Endothelial cell of umbilical vein (primary cell): ENCODE measurements at regions not wholly inside any gene's neighbourhood (a gene's known extent, or its start where the extent isn't known, plus 50 kb on each side); places are given as distances from the start of the nearest gene placed in this dataset.

ENCODE experiments used
- BruUV-seq: library from RNA; stranded (reverse); fragments of 400-500 nt; replicated peaks from 2 replicates; lab custom pipeline; 2021; lab: Mats Ljungman, UMichigan
- CTCF ChIA-PET: fragments of 300-600, 350-600 bp; sonication (Branson Sonifier 250); formaldehyde crosslinking; loops from one replicate; lab custom pipeline; 2021; ENCODE audit warnings: antibody characterized with exemption, inconsistent platforms; lab: Charles Lee
- POLR2A ChIA-PET: fragments of 300-600, 350-600 bp; sonication (Branson Sonifier 250); formaldehyde crosslinking; loops from one replicate; lab custom pipeline; 2021; ENCODE audit warnings: antibody characterized with exemption, inconsistent platforms; lab: Charles Lee
- DNase-seq: peaks from one replicate; pipeline ENCODE4 v3.0.0-alpha.2; 2011; ENCODE audit warnings: low read depth, low spot score
- FAIRE-seq: peaks from 2 replicates; lab custom pipeline; 2011; peaks lifted over from hg19 to GRCh38; lab: Jason Lieb, UNC
- H2AFZ ChIP-seq: 2 replicates; pipeline ENCODE4 v1.6.0; 2012; ENCODE audit warnings: low read depth, low read length, control low read depth, inconsistent platforms
- H3K27ac ChIP-seq: 2 replicates; pipeline ENCODE4 v1.5.1; 2011; ENCODE audit warnings: low read depth, mild to moderate bottlenecking, control low read depth, low read length, moderate library complexity; ENCODE audit not compliant: insufficient read depth
- H3K27me3 ChIP-seq, 2 experiments: 2 replicates each; pipeline versions ENCODE4 v1.6.0 to v1.6.1; 2011; ENCODE audit warnings: low read length in 2 of 2, mixed read lengths in 1 of 2; ENCODE audit not compliant: control insufficient read depth in 2 of 2, insufficient read depth in 2 of 2
- H3K36me3 ChIP-seq, 2 experiments: 2 replicates in 1 of 2; 3 replicates in 1 of 2; pipeline ENCODE4 v1.5.1; 2011; ENCODE audit warnings: low read length in 2 of 2, mild to moderate bottlenecking in 1 of 2, moderate library complexity in 1 of 2; ENCODE audit not compliant: control insufficient read depth in 2 of 2, insufficient read depth in 2 of 2; ENCODE audit errors: extremely low read depth in 1 of 2
- H3K4me1 ChIP-seq: 3 replicates; pipeline ENCODE4 v1.5.1; 2011; ENCODE audit warnings: mild to moderate bottlenecking, low read length; ENCODE audit not compliant: control insufficient read depth, insufficient read depth; ENCODE audit errors: extremely low read depth
- H3K4me2 ChIP-seq: 2 replicates; pipeline ENCODE4 v1.6.1; 2011; ENCODE audit warnings: low read length, control low read depth, mixed read lengths; ENCODE audit not compliant: insufficient read depth
- H3K4me3 ChIP-seq, 3 experiments: fragments of 200-600 bp in 1 of 3; sonication (generic), shearing (Covaris generic) in 1 of 3; replicated peaks in 1 of 3; 2 replicates each; pipeline ENCODE4 v1.5.1; 2011 to 2016; ENCODE audit warnings: control low read depth in 3 of 3, low read length in 3 of 3, mild to moderate bottlenecking in 2 of 3, inconsistent platforms in 1 of 3, low read depth in 1 of 3, moderate library complexity in 1 of 3; ENCODE audit not compliant: insufficient read depth in 1 of 3
- H3K79me2 ChIP-seq: 2 replicates; pipeline ENCODE4 v1.6.0; 2012; ENCODE audit warnings: low read length, inconsistent platforms; ENCODE audit not compliant: control insufficient read depth, insufficient read depth
- H3K9ac ChIP-seq: replicated peaks from 2 replicates; pipeline ENCODE3; 2011; ENCODE audit warnings: low read length, control low read depth; ENCODE audit not compliant: insufficient read depth; ENCODE audit errors: extremely low read depth
- H3K9me1 ChIP-seq: replicated peaks from 3 replicates; pipeline ENCODE4 v1.6.0; 2011; ENCODE audit warnings: mild to moderate bottlenecking, low read length; ENCODE audit not compliant: control insufficient read depth, insufficient read depth; ENCODE audit errors: extremely low read depth
- H3K9me3 ChIP-seq: replicated peaks from 2 replicates; pipeline ENCODE4 v1.5.1; 2012; ENCODE audit warnings: low read length, inconsistent platforms; ENCODE audit not compliant: control insufficient read depth, insufficient read depth
- H4K20me1 ChIP-seq: replicated peaks from 2 replicates; pipeline ENCODE3; 2011; ENCODE audit warnings: mild to moderate bottlenecking, low read length; ENCODE audit not compliant: control insufficient read depth, insufficient read depth; ENCODE audit errors: extremely low read depth
- EZH2 ChIP-seq: IDR thresholded peaks from 2 replicates; pipeline ENCODE4 v1.6.1; 2012; ENCODE audit warnings: borderline replicate concordance, low read depth, mild to moderate bottlenecking, moderate library complexity, low read length, inconsistent platforms; ENCODE audit not compliant: severe bottlenecking
- FOS ChIP-seq: IDR thresholded peaks from 2 replicates; pipeline ENCODE4 v1.6.1; 2011; ENCODE audit warnings: mild to moderate bottlenecking, low read length, moderate library complexity, borderline replicate concordance; ENCODE audit not compliant: insufficient read depth
- GATA2 ChIP-seq: IDR thresholded peaks from 2 replicates; pipeline ENCODE4 v1.7.0; 2011; ENCODE audit warnings: low read depth, mild to moderate bottlenecking, moderate library complexity, mixed read lengths, low read length; ENCODE audit not compliant: insufficient read length, insufficient read depth
- JUN ChIP-seq: IDR thresholded peaks from 2 replicates; pipeline ENCODE4 v1.6.1; 2011; ENCODE audit warnings: borderline replicate concordance, low read depth; ENCODE audit not compliant: insufficient read length, insufficient read depth
- MYC ChIP-seq: IDR thresholded peaks from one replicate; pipeline ENCODE4 v1.6.1; 2011; ENCODE audit warnings: mild to moderate bottlenecking, low read depth, low read length
- POLR2A ChIP-seq: IDR thresholded peaks from 2 replicates; pipeline ENCODE4 v1.6.1; 2012; ENCODE audit warnings: low read depth, mild to moderate bottlenecking, control low read depth, low read length
- POLR2AphosphoS5 ChIP-seq: IDR thresholded peaks from 2 replicates; pipeline ENCODE4 v1.6.1; 2012; ENCODE audit warnings: low read depth, mild to moderate bottlenecking, control low read depth, low read length, moderate library complexity; ENCODE audit not compliant: insufficient read depth
- dilution Hi-C: fragments of 300-500 bp; cut with MboI; formaldehyde crosslinking; loops from one replicate; pipeline ENCODE4 v1.15.0; 2019; ENCODE audit warnings: low sequenced_read_pairs; ENCODE audit not compliant: extremely low pct_ligation_motif_present
- intact Hi-C: fragments of 100-400 bp; cut with micrococcal nuclease; formaldehyde crosslinking; loops from one replicate; pipeline ENCODE4 v1.10.0; 2022
- TF ChIP-seq, protein P1 (sequence below), 2 donors: IDR thresholded peaks; 1 replicate in 1 of 2; 2 replicates in 1 of 2; pipeline ENCODE4 v1.5.1; 2011; ENCODE audit warnings: low read length in 2 of 2, mild to moderate bottlenecking in 2 of 2, moderate library complexity in 2 of 2, control low read depth in 1 of 2, inconsistent platforms in 1 of 2, low read depth in 1 of 2; ENCODE audit not compliant: insufficient read depth in 1 of 2; ENCODE audit errors: extremely low read depth in 1 of 2
- TF ChIP-seq, protein P2 (sequence below): IDR thresholded peaks from 2 replicates; pipeline ENCODE4 v1.6.1; 2011; ENCODE audit not compliant: insufficient read depth, insufficient read length

DNA sequence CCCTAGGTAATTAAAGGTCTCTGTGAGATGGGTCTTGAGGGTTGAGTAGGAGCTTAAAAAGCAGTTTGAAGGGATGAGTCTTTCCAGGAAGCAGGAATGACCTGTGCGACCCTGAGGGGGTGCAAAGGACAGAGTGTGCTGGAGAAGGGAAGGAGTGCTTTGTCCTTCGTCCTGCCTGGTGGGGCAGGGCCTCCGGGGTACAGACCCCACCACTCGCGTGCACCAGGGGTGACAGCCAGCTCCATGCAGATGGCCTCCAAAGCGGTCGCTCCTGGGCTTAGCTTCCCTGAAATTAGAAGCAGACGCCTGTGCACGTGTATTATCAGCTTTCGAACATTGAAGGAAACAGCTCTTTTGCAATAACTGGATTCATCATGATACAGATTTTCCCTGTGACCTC is 959.8 kb downstream of the BRD1 start:
- FAIRE-seq, result no peak
- dilution Hi-C loops, result no loop called here
- H3K9me3 ChIP-seq, result peaks cover 18% of the 10 kb centered on the region

More for the DNA sequence above, 959.8 kb downstream of the BRD1 start:
- DNase-seq, result no peak
- H3K4me1 ChIP-seq, result no peaks in the 10 kb centered on the region
- H3K27me3 ChIP-seq, result no peaks in the 10 kb centered on the region
- H3K9me1 ChIP-seq, result no peaks in the 10 kb centered on the region
- no peak overlapping the region for H3K27ac ChIP-seq
- TF ChIP-seq POLR2A (no peak), GATA2 (no peak), EZH2 (no peak), JUN (no peak), POLR2AphosphoS5 (no peak), MYC (no peak), FOS (no peak)
- TF ChIP-seq, protein P1, sequence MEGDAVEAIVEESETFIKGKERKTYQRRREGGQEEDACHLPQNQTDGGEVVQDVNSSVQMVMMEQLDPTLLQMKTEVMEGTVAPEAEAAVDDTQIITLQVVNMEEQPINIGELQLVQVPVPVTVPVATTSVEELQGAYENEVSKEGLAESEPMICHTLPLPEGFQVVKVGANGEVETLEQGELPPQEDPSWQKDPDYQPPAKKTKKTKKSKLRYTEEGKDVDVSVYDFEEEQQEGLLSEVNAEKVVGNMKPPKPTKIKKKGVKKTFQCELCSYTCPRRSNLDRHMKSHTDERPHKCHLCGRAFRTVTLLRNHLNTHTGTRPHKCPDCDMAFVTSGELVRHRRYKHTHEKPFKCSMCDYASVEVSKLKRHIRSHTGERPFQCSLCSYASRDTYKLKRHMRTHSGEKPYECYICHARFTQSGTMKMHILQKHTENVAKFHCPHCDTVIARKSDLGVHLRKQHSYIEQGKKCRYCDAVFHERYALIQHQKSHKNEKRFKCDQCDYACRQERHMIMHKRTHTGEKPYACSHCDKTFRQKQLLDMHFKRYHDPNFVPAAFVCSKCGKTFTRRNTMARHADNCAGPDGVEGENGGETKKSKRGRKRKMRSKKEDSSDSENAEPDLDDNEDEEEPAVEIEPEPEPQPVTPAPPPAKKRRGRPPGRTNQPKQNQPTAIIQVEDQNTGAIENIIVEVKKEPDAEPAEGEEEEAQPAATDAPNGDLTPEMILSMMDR (IDR thresholded peaks at IDR 0.05; ENCODE audit: extremely low read depth in 1 of 2, insufficient read depth in 1 of 2, low read depth in 1 of 2, low read length in 2 of 2), result no peak
- TF ChIP-seq, protein P2, sequence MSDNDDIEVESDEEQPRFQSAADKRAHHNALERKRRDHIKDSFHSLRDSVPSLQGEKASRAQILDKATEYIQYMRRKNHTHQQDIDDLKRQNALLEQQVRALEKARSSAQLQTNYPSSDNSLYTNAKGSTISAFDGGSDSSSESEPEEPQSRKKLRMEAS, result no peak
- no peaks in the 10 kb centered on the region for H4K20me1 ChIP-seq
- no peak overlapping the region for H3K4me2 ChIP-seq
- no peak overlapping the region for H2AFZ ChIP-seq
- no TSS peak for BruUV-seq
- no peak overlapping the region for H3K9ac ChIP-seq
- intact Hi-C loops, result no loop called here
- ChIA-PET CTCF (no interaction called here), POLR2A (no interaction called here)
- no peak overlapping the region for H3K4me3 ChIP-seq
- H3K36me3 ChIP-seq, result no peaks in the 10 kb centered on the region
- H3K79me2 ChIP-seq, result no peaks in the 10 kb centered on the region
